MV-4-11 (cell line): ENCODE measurements at regions not wholly inside any gene's neighbourhood (a gene's known extent, or its start where the extent isn't known, plus 50 kb on each side); places are given as distances from the start of the nearest gene placed in this dataset.
A peak's percentile ranks its signal among the peaks of the same experiment; 100 is the strongest.
"Not testable (repeated sequence)": the region's sequence is repeated elsewhere in the genome, so short reads cannot be mapped to it uniquely, and the experiment has no call there.

Source experiments
- DNase-seq: peaks from one replicate; lab custom pipeline; 2025; lab: John Stamatoyannopoulos, UW

- DNase-seq = not testable (repeated sequence)
Observed at GRCh38 chr16:15307184-15307583, 70.9 kb downstream of the NPIPA5 start.

DNA sequence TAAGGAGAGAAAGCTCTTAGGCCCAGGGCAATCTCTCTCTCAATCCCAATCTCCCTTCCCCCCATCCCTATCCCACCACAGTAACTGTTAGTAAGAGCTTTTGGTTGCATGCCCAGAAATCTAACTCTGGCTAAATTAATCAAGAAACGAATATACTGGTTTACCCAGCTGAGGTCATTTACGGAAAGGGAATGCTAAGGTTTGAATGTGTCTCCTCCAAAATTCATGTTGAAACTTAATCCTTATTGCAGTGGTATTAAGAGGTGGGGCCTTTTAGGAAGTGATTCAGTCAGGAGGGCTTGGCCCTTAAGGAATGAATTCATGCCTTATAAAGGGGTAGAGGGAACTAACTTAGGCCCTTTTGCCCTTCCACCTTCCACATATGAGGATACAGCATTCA lies 72.2 kb downstream of the NPIPA5 start:
- not testable (repeated sequence) for DNase-seq

DNA sequence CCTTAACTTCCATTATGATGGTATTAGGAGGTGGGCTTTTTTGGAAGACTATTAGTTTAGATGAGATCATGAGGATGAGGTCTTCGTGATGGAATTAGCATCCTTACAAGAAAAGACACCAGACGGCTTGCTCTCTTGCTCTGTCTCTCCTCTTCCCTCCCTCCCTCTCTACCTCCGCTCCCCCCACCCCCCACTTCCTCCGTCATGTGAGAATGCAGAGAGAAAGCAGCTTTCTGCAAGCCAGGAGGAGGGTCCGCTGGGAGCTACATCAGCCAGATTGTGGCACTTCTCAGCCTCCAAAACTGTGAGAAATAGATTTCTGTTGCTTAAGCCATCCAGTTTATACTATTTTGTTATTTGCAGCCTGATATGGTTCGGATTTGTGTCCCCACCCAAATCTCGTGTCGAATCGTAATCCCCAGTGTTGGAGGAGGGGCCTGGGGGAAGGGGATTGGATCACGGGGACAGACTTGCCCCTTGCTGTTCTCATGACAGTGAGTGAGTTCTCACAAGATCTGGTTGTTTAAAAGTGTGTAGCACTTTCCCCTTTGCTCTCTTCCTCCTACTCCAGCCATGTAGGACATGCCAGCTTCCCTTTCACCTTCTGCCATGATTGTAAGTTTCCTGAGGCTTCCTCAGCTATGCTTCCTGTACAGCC lies 74.3 kb downstream of the NPIPA5 start:
- DNase-seq = not testable (repeated sequence)

DNA sequence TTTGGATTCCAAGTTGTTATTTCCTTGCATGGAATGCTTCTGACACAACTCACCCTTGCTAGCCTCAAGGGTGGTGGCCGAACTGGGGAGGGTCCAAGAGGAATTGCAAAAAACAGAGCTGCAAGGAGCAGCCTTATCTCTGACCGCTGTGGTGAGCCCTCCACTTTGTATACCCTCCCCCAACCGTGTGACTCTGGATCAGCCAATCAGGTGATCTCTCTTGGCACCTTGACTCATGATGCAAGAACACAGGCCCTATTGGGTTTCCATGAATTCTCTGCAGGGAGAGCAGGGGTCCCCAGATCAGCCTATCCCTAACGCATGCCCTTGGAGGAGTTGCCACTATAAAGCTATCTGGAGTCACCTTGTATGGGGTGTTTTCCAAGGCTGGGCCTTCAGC lies 81.0 kb downstream of the NPIPA5 start:
- not testable (repeated sequence) for DNase-seq

DNA sequence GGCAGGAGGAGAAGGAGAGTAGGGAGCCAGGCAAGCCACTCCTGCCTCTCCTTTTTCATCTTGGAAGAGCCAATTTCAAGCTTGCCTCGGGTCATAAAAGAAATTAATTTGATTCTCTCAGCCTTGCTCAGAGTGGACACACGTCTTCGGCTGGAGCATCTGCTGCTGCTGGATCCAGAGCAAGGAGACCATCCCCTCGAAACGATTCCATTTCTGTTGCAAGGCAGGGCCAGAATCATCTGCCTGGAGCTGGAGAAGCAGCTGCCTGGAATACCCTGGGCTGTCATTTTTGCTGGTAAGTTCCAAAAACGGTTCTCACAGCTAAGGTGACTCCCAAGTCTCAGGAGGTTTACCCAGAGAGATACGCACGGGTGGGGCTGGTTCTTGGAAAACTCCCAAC lies 103.3 kb downstream of the NPIPA5 start:
- DNase-seq = not testable (repeated sequence)

- DNase-seq = not testable (repeated sequence)
Observed at GRCh38 chr16:15273964-15274363, 104.1 kb downstream of the NPIPA5 start.

DNA sequence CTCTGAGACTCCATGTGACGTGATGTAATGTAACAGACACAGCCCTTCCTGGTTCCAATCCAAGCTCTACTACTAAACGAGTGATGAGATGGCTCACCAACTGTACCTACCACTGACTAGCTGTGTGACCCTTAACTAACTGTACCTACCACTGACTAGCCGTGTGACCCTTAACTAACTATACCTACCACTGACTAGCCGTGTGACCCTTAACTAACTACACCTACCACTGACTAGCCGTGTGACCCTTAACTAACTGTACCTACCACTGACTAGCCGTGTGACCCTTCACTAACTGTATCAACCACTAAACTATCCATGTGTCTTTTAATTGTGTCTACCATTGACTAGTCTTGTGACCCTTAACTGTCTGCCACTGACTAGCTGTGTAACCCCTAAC lies 111.2 kb downstream of the NPIPA5 start:
- DNase-seq = not testable (repeated sequence)

DNA sequence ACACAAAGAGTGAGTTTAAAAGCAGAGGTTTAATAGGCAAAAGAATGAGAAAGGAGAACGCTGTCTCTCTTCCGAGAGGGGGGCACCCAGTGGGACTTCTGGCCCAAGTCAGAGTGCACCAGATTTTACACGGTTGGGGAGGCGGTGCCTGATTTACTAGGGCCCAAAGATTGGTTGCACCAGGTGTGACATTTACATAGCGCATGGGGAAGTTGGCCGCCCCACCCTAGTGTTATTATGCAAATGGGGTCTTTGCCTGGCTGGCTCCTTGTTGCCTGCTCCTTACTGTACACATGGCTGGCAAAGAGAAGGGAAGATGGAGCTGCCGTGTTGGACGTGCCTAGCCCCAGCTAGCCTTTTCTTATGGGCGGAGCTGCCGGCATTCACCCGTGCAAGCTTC lies 115.9 kb downstream of the NPIPA5 start:
- DNase-seq = not testable (repeated sequence)

GRCh38 chr16:15247971-15248370 lies 130.1 kb downstream of the NPIPA5 start:
- not testable (repeated sequence) for DNase-seq

- DNase-seq = not testable (repeated sequence)
Observed at GRCh38 chr16:15236674-15237323, 141.3 kb downstream of the NPIPA5 start.

DNA sequence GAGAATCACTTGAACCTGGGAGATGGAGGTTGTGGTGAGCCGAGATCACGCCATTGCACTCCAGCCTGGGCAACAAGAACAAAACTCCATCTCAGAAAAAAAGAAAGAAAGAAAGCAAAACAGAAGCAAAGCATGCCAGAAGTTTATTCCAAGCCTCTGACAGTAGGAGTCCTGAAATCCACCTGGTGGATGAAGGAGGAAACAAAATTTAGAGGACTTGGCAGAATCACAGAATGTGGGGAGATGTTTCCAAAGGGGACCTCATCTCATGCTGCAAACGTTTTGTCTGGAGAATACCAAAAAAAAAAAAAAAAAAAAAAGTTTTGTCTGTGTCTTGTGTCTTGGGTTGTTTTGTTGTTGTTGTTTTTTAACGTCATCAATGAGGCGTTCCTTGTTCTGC lies 141.1 kb upstream of the RRN3 start:
- not testable (repeated sequence) for DNase-seq

DNA sequence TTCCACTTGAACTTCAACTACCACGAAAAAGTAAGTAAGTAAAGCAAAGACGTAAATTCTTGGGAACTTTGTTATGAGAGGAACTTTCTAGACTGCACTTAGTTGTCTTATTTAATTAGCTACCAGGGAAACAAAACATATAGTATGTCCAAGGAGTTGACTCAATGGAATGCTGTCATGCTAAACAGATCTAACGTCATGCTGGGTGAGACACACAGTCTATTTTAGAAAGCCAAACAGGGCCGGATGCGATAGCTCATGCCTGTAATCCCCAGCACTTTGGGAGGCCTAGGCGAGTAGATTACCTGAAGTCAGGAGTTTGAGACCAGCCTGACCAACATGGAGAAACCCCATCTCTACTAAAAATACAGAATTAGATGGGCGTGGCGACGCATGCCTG lies 140.6 kb upstream of the RRN3 start:
- not testable (repeated sequence) for DNase-seq

DNA sequence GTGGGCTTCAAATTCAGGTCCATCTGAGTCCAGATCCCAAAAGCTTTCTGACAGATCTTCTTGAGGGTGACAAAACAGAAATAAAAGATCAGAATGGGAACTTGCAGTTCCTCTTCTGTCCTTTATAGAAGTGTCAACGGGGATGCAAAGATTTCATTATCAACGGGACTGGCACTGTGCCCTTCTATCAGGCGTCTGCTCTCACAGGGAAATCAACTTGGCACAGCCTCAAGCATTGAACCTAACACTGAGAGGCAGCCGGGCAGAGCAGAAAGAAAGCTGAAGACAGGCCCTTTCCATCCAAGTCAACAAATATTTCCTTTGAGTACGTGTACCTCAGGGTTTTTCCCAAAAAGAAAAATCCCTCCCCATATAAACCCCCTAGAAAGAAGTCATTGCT lies 136.4 kb upstream of the RRN3 start:
- not testable (repeated sequence) for DNase-seq

GRCh38 chr16:15229661-15230060 lies 135.6 kb upstream of the RRN3 start:
- DNase-seq = not testable (repeated sequence)

DNA sequence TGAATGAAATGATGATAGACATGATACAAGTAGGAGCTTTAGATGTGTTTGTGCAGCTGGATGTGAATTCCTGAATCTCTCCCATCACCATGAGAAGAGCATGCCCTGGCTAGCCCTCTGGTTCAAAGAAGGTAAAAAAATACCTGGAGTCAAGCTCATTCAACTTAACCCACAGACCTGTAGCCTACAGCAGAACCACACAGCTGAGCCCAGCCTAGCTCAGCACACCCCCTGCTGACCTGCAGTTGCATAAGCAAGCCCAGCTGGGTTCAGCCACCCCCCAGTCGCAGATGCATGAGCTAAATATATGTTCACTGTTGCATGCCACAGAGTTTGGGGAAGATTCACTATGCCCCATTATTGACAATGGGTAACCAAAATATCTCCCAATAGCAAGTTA lies 130.6 kb upstream of the RRN3 start:
- not testable (repeated sequence) for DNase-seq

- DNase-seq = not testable (repeated sequence)
Observed at GRCh38 chr16:15223398-15223797, 129.3 kb upstream of the RRN3 start.

DNA sequence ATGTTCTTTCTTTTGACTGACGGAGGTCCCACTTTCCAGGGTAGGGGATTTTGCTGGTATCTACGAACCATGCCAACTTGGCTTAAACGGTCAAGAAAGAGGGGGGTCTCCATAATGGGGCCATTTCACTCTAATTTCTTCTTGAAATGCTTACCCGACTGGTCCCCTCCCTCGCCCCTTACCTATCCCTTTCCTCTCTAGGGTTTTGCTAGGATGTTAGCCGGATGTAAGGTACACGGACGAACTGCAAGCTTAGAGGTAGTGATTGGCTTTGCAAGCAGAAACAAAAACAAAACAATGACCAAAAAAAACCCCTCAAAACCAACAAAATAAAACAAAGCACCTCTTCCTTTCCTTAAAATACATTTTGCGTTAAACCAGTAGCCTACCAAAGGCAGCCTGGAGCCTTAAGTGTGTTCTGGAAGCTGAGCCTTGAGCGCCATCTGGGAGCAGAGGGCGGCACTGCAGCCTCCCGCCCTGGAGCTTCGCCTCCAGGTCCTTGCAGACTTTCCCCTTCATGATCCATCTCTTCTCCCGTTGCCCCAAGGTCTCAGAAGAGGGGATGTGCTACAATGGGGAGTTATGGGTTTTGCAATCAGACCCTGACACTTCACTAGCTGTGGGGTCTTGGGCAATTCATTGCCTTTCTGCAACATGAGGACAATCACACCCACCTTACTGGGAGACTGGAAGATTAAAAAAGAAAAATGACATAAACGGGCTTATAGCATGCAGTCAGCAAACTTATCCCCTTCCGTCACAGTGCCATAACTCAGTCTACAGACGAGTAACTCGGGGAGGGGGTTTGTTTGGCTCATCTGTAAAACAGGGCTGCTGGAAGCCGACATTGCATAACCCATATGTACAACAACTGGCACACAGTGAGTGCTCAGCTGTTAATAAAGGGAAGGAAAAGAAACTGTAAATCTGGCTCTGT lies 125.9 kb upstream of the RRN3 start:
- peak; percentile 4 for DNase-seq

DNA sequence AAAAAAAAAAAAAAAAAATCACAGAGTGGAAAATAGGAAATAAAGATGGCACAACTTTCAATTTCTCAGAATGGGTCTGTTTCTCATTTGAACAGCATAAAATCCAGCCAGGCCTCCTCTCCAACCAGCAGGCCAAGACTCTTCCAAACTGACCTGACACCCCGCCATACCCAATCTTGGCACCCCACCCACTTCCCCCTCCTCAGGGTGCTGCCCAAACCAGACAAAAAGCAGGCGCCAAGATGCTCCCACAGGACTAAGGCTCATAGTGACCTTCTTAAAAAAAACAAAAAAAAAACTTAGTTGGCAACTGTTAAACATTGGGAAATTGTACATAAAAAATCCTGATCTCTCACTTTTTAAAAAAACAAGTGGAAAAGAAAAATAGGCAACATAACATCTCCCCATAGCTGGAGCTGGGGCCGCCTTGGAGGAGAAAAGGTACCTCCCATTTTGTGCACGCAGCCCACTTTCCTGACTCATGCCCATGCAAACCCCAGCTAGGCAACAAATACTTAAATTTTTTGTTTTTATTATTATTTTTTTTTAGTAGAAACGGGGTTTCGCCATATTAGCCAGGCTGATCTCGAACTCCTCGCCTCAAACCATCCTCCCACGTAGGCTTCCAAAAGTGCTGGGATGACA lies 124.9 kb upstream of the RRN3 start:
- not testable (repeated sequence) for DNase-seq

GRCh38 chr16:15207202-15207981 lies 113.3 kb upstream of the RRN3 start:
- not testable (repeated sequence) for DNase-seq

- DNase-seq = not testable (repeated sequence)
Observed at GRCh38 chr16:15206439-15206838, 112.4 kb upstream of the RRN3 start.

DNA sequence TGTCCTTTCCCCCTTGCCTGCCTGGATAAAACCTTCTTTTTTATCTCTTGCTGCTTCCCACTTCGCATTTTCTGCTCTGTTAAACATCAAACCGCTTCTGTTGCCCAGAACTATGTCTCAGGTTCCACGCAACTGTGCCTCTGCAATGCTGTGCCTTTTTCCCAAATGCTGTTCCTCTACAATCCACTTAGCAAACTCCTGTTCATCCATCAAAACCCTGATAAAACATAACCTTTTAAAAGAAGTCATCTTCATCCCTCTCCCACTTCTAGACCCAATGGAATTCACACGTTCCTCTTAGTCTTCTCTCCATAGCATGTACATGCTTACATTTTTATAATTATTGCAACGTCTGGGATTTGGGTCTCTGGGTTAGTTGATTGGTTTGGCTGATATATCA lies 111.9 kb upstream of the RRN3 start:
- not testable (repeated sequence) for DNase-seq
